HG03575 (cell line): ENCODE measurements at regions not wholly inside any gene's neighbourhood (a gene's known extent, or its start where the extent isn't known, plus 50 kb on each side); places are given as distances from the start of the nearest gene placed in this dataset.
"Not testable (repeated sequence)": the region's sequence is repeated elsewhere in the genome, so short reads cannot be mapped to it uniquely, and the experiment has no call there.

ENCODE experiments used
- ATAC-seq: cut with Tn5 transposase; IDR thresholded peaks from one replicate; pipeline ENCODE4 v1.9.1; 2021; ENCODE audit not compliant: unreplicated experiment, insufficient number of reproducible peaks, low FRiP score; ENCODE audit errors: extremely low read depth

DNA sequence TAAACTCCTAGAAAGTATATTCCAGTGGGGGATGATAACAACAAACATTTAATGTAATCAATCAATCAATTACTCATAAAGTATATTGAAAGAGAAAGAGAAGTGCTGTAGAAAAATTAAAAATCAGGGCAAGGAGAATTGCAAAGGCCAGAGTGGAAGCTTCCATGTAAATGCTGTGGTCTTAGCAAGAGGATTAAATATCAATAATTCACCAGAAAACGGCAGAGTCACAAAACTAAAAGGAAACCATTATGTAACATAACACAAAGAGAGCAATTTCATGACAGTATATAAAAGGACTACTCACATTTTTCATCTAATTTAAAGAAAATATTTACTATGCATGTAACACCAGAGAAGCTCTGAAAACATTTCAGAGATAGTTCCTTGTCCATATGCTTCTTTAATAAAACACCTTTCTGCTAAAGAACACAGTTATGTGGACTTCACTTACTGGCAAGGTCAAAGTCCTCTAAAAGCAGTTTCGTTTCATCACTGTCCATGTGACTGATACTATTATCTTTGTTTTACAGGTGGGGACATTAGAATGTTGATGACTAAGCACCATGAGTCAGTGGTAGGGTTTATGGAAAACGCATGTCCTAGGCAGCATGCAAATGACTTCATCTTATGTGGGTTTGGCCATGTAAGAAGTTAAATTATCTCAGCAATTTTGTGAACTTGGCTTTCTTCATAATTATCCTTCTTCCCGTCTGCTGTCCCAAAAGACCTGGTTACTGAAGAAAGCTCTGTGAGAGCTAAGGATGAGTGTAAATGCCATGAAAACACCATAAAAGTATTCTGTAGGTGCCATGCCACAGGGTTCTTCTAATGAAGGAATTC lies 185.8 kb upstream of the TENT5A start:
- ATAC-seq, result peak; percentile 80

DNA sequence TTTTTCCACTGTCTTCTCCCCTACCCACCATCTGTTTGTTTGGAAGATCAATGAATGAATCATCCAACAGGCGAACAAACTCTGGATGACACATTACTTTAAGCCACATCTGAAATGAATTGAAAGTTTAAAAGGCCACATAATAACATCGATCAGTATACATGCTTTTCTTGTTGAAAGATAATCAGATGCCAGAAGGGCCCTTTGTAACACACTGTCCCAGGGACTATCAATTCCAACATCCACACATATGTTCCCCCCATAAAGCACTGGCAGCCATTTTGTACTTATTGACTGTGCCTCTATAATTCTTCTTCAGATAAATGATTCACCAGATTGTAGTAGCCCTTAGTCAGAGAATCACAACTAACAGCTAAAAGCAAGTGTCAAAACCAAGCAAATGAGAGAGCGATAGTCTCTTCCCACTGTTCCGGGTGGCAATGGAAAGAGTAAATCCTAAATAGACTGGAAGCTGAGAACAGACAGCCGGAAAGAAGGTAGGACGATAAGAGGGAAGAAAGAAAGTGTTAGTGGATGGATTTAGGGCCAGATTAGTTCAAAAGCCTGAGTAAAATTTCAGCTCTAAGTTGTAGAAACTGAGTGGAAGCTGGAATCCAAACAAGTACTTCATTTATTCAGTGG lies 184.9 kb upstream of the TENT5A start:
- ATAC-seq, result no peak

DNA sequence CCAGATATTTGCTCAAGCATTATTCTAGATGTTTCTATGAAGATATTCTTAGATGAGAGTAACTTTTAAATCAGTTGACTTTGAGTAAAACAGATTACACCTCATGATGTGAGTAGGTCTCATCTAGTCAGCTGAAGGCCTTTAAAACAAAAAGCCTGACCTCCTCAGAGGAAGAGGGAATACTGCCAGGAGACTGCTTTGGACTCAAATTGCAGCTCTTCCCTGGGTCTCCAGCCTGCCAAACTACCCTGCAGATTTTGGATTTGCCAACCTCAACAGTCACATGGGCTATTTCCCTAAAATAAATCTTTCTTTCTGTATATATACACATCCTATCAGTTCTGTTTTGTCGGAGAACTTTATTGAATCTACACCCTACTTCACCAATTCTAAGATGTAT lies 182.5 kb upstream of the TENT5A start:
- no peak for ATAC-seq

DNA sequence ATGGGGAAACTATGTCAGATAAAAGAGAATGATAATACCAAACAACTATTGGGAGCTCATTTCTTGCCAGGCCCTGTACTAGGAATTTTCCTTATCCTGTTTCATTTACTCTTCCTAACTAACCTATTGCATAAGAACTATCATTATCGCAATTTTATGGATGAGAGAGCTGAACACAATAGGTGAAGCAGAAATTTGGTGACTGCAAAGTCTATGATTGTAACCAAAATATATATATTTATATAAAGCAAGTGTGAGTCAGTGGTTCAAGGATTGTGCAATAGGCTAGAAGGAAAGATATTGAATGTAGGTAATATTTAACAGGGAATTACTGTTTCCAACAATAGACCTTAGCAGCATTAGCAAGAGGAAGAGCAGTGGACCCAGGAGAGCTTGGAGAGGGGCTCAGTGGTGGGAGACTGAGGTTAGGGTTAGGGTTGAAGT lies 181.1 kb upstream of the TENT5A start:
- no peak for ATAC-seq

DNA sequence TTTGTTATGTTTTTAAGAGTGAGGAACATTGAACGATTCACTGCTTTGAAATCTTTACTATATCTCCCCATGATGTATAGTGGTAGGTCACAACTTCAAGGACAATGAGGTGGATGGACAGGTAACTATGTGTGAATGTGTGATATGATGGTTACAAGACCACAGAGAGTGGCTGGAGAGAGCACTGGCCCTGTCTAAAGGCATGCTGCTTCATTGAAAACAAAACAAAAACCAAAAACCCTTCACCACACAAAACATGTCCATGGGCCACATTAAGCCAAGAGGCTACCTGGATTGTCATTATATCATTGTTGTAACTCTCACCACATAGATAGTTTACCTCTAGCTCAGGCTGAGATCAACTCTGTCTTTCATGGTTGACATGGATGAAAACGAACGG lies 180.6 kb upstream of the TENT5A start:
- ATAC-seq, result no peak

DNA sequence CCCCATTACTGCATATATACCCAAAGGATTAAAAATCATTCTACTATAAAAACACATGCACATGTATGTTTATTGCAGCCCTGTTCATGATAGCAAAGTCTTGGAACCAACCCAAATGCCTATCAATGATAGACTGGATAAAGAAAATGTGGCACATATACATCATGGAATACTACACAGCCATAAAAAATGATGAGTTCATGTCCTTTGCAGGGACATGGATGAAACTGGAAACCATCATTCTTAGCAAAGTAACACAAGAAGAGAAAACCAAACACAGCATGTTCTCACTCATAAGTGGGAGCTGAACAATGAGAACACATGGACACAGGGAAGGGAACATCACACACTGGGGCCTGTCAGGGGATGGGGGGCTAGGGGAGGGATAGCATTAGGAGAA lies 180.0 kb upstream of the TENT5A start:
- not testable (repeated sequence) for ATAC-seq

DNA sequence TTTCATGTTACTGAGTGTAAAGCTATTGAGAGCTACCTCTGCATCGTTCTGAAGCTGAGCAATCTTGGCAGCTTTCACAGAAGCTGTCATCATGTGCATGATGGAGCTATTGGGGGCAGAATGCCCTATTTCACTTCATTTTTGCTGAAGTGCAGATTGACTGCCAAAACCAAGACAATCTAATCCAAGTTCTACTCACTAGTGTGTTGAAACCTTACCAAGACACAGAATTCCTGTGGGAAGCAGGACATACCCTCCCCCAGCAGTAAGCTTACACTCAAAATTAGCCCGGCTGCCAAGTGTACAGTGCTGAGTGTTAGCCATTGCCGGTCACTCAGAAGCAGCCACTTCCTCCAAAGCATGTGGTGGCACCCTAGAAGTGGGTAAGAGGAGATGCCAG lies 177.3 kb upstream of the TENT5A start:
- ATAC-seq, result no peak

DNA sequence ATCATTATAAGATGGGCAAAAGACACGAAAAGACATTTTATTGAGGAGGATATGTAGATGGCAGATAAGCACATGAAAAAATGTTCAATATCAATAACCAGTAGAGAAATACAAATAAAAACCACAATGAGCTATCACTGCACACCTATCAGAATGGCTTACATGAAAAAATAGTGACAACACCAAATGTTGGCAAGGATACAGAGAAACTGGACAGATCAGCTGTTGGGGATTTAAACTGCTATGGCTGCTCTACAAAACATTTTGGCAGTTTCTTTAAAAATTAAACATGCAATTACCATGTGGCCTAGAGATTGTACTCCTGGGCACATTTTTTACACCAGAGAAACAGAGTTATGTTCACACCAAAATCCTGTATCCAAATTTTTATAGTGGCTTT lies 172.7 kb upstream of the TENT5A start:
- ATAC-seq, result no peak

DNA sequence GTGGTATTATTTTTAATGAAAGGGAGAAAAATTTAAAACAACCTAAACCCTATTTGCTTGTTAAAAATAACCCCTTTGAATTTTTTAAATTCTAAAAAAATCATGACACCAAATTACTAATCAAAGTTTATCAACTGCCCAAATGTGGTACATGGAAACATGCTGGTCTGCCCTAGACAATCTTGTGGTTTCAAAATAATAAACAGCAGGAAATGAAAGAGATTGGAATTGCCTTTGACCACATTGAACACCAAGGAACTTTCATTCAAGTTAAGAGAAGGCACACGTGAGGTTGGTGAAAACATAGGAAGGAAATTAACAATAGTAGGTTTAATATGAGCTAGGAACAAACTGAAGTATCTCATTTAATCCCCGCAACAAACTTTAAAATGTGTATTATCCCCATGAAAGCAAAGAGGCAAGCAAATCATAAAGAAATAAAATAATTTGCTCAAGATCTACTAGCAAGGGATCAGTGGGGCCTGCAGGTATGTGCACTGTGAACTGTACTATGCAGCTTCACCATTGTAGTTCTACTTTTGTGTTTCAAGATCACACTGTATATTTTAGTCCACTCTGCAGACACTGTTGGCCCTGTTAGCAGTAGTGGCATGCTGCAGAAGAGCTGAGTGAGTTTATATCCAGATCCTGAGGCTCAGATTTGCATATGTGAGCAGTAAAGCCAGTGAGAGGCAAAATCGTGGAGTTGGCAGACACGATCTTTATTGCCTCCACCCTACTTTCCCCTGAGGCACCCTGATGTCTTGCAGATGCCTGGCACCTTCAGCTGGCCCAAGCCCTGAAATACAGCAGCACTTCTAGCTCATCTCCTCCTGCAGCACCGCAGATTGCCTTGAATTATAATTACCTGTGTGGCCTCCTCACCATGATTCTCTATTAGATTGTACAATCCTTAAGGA lies 157.8 kb upstream of the TENT5A start:
- ATAC-seq, result no peak

DNA sequence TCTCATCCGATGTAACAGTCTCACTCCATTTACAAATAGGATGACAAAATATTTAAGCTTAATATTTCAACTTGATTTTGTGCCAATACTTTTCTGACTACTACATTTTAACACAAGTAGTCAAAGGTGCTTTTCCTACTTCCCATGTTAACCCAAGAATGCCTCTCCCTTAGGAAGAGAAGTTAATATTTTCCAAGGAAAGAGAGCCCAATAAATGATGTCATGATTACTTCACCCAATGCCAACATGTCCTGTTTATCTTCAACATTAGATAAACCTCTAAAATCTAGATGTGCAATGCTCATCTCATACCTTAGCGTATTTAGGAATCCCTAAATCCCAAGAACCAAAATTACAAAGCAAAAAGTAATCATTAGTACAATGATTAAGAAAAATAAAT lies 156.7 kb upstream of the TENT5A start:
- no peak for ATAC-seq

DNA sequence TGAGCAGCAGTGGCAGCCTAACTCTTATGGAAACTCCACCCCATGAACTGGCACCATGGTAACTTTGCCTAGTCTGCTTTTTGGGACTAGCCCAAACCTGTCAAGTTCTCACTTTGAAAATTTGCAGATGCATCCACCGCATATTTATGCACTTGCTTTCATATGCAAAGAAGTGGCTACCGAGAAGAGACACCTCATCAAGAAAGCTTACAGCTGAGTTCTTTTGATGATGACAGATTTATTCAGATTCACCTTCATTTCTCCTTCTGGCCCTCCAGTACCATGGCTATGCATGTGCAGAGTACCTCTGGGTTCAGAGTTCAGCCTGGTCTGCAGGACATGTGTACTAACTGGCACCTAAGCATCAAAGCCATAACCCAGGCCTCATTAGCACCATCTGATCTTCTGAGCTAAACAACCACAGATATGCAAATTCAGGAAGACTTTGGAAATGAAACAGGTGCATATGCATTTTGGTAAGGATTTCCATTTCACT lies 154.3 kb upstream of the TENT5A start:
- peak; percentile 51 for ATAC-seq

DNA sequence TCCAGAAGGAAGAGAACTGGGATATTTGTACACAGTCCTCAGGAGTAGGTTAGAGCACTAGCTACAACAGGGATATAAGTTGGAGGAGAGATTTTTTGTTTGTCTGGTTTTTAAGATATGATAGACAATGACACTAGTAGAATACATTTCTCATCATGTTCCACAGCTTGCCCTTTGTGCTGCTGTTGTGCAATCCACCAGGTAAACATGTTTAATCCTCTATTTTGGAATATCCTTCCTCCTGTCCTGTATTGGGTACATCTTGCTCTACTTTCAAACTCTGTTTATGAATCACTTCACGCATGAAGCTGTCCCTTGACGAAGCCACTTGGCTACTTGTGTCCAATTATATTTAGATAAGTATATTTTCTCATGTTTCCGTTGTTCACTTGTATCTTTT lies 153.6 kb upstream of the TENT5A start:
- ATAC-seq, result no peak

DNA sequence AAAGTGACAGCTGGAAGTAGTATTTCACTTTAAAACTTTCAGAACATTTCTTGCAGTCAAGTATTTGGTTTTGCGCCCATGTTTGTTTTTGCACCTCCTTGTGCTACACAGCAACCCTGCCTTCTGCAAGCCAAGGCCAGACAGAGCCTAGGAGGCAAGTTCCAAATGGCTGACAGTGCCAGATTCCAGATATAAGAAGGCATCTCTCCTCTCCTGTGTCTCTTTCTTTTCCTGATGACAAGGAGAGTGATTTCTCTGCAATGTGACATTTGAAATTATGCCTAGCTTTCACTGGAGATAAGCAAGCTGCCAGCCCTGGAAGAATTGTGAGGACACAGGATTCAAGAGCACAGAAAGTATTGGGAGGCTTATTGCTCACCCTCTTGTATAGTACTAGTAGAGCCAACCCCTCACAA lies 149.1 kb upstream of the TENT5A start:
- no peak for ATAC-seq

DNA sequence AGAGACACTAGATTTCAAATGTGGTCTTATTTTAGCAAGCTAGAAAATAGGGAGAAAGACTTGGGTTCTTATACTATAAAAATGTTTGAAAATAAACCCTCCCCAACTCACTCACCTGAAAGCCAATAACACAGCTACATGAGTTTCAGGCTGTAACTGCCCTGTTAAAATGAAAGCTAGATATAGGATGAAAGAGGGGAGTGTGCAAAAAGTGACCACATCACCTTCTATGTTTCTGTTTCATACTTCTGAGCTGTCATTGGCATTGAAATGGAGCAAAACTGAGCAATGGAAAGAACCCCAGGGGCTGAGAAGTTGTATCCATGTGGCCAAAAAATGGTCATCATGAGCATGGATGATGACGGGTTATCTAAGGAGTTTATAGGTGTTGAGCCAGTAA lies 148.1 kb upstream of the TENT5A start:
- ATAC-seq, result peak; percentile 80

DNA sequence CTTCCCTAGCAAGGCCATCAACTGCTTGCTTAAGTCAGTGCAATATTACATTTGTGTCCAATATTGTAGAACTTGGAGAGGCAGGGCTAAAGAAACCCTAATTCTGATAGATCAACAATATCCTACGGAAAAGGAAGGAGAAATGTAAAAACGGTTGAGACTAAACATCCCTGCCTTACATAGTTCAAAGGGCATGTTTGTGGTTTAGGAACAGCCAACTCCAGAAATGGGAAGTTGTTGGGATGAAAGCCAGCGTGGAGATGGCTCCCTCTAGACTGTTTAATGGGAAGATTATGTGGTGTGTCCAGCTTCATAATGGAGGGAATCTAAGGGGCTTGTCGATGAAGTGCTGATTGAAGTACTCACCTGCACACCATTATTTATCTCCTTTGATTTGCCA lies 145.3 kb upstream of the TENT5A start:
- ATAC-seq, result no peak

DNA sequence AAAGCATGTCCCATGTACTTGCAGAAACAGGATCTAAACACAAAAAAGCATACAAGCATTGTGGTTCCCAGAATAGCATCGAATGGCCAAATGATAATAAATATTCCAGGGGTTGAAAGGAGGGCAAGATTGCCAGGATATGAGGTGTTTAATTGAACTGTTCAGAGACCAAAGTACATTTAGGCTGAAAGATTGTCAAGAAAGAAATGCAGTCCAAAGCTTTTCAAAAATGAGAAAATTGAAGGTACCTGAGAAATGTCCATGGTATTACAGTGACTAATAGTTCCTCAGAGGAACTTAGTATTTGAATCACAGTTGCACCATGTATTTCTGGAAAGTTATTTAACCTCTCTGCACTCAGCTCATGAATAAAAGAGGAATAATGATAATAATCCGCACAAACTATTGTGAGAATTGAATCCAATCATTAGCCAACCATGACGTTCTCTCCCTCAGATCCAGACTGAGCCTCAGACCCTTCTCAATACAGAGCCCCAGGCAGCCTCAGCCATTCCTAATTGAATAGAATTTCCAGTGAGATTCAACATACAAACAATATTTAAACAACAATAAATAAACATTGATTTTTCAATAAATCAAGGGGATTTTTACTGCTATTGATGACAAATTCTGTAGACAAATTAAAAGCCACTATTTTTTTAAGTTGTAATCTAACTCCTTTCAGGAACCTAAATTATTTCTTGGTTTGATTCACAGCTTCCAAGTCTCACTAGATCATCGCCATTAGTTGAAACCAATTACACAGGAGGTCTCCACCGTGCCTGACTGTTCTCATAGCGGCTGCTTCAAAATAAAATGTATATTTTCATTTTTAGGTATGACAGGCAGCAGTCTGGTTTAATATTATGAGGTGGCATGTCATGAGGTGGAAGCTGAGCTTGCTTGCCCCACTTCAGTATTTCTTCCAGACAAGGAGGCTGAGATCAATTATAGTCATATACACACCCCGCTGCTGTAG lies 144.3 kb upstream of the TENT5A start:
- ATAC-seq, result no peak

DNA sequence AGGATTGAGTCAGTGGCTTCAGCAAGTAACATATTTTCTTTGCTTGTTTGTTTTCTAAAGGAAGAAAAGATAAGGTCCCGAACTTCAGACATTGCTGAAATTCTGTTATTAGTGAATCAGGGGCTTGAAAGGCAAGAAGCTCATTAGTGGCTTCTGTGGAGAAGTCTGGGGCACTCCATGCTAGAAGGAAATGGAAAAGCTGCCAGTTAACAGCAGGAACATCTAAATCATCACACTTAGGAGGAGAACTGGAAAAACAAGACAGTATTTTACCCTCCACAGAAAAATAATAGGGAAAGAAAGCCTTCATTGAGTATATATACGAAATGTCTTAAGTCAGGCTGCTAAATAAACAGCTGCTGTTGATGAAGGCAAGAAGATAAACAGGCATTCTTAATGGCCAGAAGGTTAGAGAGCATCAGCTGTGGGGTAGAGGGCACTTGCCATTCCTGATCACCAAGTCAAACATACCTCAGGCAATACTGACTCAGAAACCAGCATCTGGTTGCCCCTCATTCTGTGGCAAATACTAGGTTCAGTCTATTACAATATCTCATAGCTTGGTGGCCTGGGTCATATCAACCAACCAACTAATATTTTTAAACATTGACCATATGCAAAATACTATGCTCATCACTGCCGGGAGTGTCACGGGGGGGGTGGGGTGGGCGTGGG lies 143.2 kb upstream of the TENT5A start:
- ATAC-seq, result no peak

DNA sequence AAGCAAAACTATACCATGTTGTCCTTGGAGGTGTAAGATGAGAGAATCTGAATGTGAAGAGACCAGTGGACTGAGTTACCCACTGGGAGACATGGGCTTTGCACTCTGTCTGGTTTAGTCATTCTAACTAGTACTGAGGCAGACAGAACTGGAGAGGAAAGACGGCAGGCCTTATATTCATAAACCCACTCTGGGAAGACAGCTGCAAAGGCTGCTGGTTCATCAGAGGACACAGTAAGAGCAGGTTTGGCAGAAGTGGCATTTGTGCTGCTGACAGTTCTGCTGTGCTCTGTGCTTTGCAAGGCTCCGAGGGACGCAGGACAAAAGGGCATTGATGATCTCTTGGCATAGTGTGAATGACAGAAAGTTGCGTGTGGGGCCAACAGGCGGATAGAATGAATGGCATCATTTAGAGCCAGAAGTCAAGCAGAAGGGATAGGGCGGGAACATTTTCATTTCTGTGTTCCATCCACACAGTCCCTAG lies 142.3 kb upstream of the TENT5A start:
- no peak for ATAC-seq
